A673 (cell line): ENCODE measurements at regions not wholly inside any gene's neighbourhood (a gene's known extent, or its start where the extent isn't known, plus 50 kb on each side); places are given as distances from the start of the nearest gene placed in this dataset.
A peak's percentile ranks its signal among the peaks of the same experiment; 100 is the strongest.

Experiments
- EZH2 ChIP-seq: fragments of 200-600 bp; sonication (generic); IDR thresholded peaks from 2 replicates; pipeline ENCODE4 v1.6.1; 2017; ENCODE audit warnings: borderline replicate concordance, low read depth, mild to moderate bottlenecking, mixed read lengths, antibody characterized with exemption, low read length; ENCODE audit not compliant: poor library complexity, severe bottlenecking
- TF ChIP-seq, protein P1 (sequence below): fragments of 300-800, 200-600 bp; sonication (generic); conservative IDR thresholded peaks from 2 replicates; pipeline ENCODE4 v1.5.1; 2017; ENCODE audit warnings: low read depth, mild to moderate bottlenecking, antibody characterized with exemption, low read length, moderate library complexity, mixed read lengths

DNA sequence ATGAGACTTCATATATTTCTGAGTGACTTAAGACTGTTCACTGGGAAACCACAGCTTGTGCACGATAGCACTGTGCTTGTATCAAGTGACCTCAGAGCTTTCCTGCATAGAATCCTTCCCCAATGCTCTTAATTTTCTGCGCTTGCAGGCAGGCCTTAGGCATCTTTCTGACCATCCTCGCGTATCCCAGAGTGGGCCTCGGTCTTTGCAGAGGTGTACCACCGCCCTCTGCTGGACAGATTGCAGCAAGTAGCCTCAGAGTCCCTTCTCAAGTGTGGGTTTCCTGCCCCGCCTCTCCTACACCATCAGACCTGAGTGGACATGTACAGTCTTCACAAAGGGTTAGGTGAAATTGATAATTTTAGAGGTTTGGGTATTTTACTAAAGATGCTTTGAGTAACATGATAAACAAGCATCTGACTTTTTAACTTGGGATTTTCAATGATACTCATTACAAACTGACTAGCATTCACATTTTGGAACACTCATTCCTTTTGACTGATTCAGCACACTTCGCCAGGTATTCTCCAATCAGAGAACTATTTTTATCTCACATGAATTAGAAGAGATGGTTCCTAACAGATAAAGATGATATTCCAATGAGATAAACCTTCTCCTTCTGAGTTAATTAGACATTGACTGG lies 246.5 kb upstream of the USP25 start:
- TF ChIP-seq, protein P1, sequence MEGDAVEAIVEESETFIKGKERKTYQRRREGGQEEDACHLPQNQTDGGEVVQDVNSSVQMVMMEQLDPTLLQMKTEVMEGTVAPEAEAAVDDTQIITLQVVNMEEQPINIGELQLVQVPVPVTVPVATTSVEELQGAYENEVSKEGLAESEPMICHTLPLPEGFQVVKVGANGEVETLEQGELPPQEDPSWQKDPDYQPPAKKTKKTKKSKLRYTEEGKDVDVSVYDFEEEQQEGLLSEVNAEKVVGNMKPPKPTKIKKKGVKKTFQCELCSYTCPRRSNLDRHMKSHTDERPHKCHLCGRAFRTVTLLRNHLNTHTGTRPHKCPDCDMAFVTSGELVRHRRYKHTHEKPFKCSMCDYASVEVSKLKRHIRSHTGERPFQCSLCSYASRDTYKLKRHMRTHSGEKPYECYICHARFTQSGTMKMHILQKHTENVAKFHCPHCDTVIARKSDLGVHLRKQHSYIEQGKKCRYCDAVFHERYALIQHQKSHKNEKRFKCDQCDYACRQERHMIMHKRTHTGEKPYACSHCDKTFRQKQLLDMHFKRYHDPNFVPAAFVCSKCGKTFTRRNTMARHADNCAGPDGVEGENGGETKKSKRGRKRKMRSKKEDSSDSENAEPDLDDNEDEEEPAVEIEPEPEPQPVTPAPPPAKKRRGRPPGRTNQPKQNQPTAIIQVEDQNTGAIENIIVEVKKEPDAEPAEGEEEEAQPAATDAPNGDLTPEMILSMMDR = peak; percentile 90
- TF ChIP-seq EZH2 = no peak
